Panc1 (cell line): ENCODE measurements at regions not wholly inside any gene's neighbourhood (a gene's known extent, or its start where the extent isn't known, plus 50 kb on each side); places are given as distances from the start of the nearest gene placed in this dataset.

Experiments used
- CTCF ChIP-seq: fragments of 450-650 bp; IDR thresholded peaks from 2 replicates; pipeline ENCODE4 v1.5.1; 2017; ENCODE audit warnings: mild to moderate bottlenecking
- POLR2AphosphoS5 ChIP-seq: IDR thresholded peaks from 2 replicates; pipeline ENCODE4 v1.6.1; 2012; ENCODE audit warnings: mild to moderate bottlenecking, low read depth, low read length, moderate library complexity
- SIN3A ChIP-seq: IDR thresholded peaks from 2 replicates; pipeline ENCODE4 v1.6.1; 2012; ENCODE audit warnings: low read depth, mild to moderate bottlenecking, low read length, moderate library complexity, borderline replicate concordance; ENCODE audit not compliant: insufficient read depth

GRCh38 chr5:52728686-52729085, 59.0 kb upstream of the ITGA1 start:
- no peak for TF ChIP-seq POLR2AphosphoS5
- no peak for TF ChIP-seq CTCF
- no peak for TF ChIP-seq SIN3A
